HFFc6 (cell line): ENCODE measurements at regions not wholly inside any gene's neighbourhood (a gene's known extent, or its start where the extent isn't known, plus 50 kb on each side); places are given as distances from the start of the nearest gene placed in this dataset.

Experiments used
- DNase-seq: peaks from one replicate; pipeline ENCODE4 v3.0.0-alpha.2; 2018
- H3K27ac Mint-ChIP-seq: 2 replicates; pipeline ENCODE4 v1.8.0; 2020; ENCODE audit warnings: mild to moderate bottlenecking, mixed read lengths
- H3K27me3 Mint-ChIP-seq: 2 replicates; pipeline ENCODE4 v1.8.0; 2021; ENCODE audit warnings: mild to moderate bottlenecking, moderate library complexity, mixed read lengths; ENCODE audit not compliant: insufficient read depth
- H3K36me3 Mint-ChIP-seq: 2 replicates; pipeline ENCODE4 v1.8.0; 2021; ENCODE audit warnings: low read depth, mixed read lengths
- H3K4me1 Mint-ChIP-seq: 2 replicates; pipeline ENCODE4 v1.8.0; 2020; ENCODE audit warnings: low read depth, mixed read lengths
- H3K4me3 Mint-ChIP-seq: 2 replicates; pipeline ENCODE4 v1.8.0; 2020; ENCODE audit warnings: mild to moderate bottlenecking, moderate library complexity, mixed read lengths
- H3K9me3 Mint-ChIP-seq: 2 replicates; pipeline ENCODE4 v1.8.0; 2020; ENCODE audit warnings: mild to moderate bottlenecking, mixed read lengths
- TF ChIP-seq, protein P1 (sequence below): fragments of 200-600 bp; sonication (generic); IDR thresholded peaks from 2 replicates; pipeline ENCODE4 v1.5.0; 2021; ENCODE audit warnings: antibody characterized with exemption, mild to moderate bottlenecking

DNA sequence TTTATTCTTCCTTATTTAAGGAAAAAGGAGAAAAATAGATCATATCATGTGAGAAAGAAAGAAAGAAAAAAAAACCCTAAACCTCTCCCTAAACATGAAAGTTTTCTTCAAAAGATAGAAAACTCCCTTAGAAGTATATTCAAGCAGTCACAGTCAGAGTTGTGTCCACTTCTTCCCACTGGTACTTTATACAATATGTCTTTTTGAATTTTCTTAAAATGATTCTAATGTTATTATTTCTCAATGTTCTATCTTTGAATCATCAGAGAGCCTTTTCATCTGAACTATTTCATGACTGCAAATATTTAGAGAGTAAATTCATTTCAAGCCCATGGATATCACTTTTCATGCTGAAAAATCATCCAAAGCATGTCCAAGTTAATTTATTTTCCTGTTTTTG lies 205.2 kb upstream of the SPOPL start:
- no peak for DNase-seq
- H3K4me3 Mint-ChIP-seq = no peak overlapping the region
- H3K36me3 Mint-ChIP-seq = no peaks in the 10 kb centered on the region
- H3K27ac Mint-ChIP-seq = no peak overlapping the region
- TF ChIP-seq, protein P1, sequence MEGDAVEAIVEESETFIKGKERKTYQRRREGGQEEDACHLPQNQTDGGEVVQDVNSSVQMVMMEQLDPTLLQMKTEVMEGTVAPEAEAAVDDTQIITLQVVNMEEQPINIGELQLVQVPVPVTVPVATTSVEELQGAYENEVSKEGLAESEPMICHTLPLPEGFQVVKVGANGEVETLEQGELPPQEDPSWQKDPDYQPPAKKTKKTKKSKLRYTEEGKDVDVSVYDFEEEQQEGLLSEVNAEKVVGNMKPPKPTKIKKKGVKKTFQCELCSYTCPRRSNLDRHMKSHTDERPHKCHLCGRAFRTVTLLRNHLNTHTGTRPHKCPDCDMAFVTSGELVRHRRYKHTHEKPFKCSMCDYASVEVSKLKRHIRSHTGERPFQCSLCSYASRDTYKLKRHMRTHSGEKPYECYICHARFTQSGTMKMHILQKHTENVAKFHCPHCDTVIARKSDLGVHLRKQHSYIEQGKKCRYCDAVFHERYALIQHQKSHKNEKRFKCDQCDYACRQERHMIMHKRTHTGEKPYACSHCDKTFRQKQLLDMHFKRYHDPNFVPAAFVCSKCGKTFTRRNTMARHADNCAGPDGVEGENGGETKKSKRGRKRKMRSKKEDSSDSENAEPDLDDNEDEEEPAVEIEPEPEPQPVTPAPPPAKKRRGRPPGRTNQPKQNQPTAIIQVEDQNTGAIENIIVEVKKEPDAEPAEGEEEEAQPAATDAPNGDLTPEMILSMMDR = no peak
- peaks cover 5% of the 10 kb centered on the region; the same call in 1 of the 2 replicates for H3K4me1 Mint-ChIP-seq
- H3K27me3 Mint-ChIP-seq = no peaks in the 10 kb centered on the region
- no peaks in the 10 kb centered on the region for H3K9me3 Mint-ChIP-seq

DNA sequence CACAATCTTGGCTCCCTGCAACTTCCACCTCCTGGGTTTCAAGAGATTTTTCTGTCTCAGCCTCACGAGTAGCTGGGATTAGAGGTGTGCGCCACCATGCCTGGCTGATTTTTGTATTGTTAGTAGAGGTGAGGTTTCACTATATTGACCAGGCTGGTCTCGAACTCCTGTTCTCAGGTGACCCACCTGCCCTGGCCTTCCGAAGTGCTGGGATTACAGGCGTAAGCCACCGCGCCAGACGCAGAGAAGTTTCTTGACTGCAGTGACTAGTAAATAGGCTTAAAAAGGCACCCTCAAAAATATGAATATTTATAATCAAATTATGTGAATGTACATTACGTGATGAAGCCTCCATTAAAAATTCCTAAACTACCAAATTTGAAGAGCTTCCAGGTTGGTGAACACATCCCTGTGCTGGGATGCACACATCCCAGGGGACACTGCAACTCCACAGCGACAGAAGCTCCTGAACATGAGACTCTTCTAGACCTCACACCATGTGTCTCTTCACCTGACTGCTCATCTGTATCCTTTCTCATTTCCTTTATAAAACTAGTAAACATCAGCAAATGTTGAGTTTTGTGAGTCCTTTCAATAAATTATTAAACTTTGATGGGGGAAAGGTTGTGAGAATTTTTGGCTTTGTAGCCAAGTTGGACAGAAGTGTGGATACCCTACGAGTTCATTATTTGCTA lies 203.3 kb upstream of the SPOPL start:
- no peak overlapping the region for H3K27ac Mint-ChIP-seq
- H3K9me3 Mint-ChIP-seq = no peaks in the 10 kb centered on the region
- H3K4me3 Mint-ChIP-seq = no peak overlapping the region
- no peaks in the 10 kb centered on the region for H3K4me1 Mint-ChIP-seq
- TF ChIP-seq, protein P1 = no peak
- H3K36me3 Mint-ChIP-seq = no peaks in the 10 kb centered on the region
- no peak for DNase-seq
- no peaks in the 10 kb centered on the region for H3K27me3 Mint-ChIP-seq

DNA sequence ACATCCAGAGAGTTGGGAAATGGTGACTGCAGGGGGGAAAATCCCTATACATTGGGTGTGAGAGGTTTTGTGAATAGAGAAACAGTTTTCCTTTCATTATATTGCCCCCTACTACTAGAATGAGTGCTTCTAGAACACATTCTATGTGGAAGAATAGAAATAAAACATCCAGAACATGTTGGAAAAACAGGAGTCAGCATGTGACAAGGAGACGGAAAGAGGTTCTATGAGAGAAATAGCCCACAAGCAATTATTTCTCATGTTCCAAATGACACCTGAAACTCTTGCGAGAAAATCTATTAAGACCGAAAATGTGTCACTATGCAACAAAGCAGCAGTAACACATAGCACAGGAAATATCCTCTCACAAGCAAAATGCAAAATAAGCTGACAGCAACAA lies 202.7 kb upstream of the SPOPL start:
- H3K4me3 Mint-ChIP-seq = no peak overlapping the region
- no peak overlapping the region for H3K27ac Mint-ChIP-seq
- H3K4me1 Mint-ChIP-seq = no peaks in the 10 kb centered on the region
- H3K9me3 Mint-ChIP-seq = no peaks in the 10 kb centered on the region
- no peaks in the 10 kb centered on the region for H3K36me3 Mint-ChIP-seq
- no peak for DNase-seq
- TF ChIP-seq, protein P1 = no peak
- H3K27me3 Mint-ChIP-seq = no peaks in the 10 kb centered on the region

DNA sequence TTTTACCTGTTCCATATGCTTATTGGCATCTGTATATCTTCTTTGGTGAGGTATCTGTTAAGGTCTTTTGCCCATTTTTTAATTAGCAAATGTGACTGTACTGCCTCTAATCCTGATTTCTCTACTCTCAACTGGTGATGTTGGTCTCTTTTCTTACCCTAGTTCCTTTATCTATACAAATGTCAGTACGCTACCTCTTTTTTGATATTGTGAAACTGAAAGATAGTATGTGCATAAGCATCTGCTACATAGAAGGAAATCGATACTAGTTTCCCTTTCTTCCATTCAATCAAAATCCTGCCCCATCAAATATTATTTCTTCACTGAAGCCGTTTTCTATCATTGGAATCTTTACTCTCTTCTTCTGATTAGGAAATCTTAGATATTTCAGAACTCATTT lies 194.9 kb upstream of the SPOPL start:
- H3K4me1 Mint-ChIP-seq = no peaks in the 10 kb centered on the region
- no peaks in the 10 kb centered on the region for H3K36me3 Mint-ChIP-seq
- H3K9me3 Mint-ChIP-seq = no peaks in the 10 kb centered on the region
- no peak overlapping the region for H3K4me3 Mint-ChIP-seq
- DNase-seq = no peak
- no peak overlapping the region for H3K27ac Mint-ChIP-seq
- TF ChIP-seq, protein P1 = no peak
- H3K27me3 Mint-ChIP-seq = peaks cover 2% of the 10 kb centered on the region; the same call in 1 of the 2 replicates

DNA sequence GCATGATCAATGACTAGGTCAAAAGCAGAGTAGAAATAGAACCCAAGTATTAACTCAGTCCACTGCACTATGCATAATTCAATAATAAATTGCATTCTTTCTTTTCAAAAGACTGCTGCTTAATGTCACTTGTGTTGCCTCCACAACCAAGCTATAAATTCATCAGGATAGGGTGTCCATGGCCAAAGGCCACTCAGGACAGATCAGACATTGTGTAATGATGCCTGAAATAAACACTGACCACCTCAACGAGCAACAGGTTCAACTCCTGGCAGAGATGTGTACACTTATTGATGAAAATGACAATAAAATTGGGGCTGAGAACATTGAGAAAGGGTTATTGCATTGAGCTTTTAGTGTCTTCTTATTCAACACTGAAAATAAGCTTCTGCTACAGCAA lies 194.5 kb upstream of the SPOPL start:
- Mint-ChIP-seq H3K4me1 (peaks cover under 1% of the 10 kb centered on the region; the same call in 1 of the 2 replicates), H3K27ac (no peak overlapping the region), H3K4me3 (no peak overlapping the region), H3K9me3 (no peaks in the 10 kb centered on the region), H3K36me3 (no peaks in the 10 kb centered on the region), H3K27me3 (peaks cover 2% of the 10 kb centered on the region; the same call in 1 of the 2 replicates)
- TF ChIP-seq, protein P1 = no peak
- DNase-seq = no peak
